ENCODE measurements at regions not wholly inside any gene's neighbourhood (a gene's known extent, or its start where the extent isn't known, plus 50 kb on each side); places are given as distances from the start of the nearest gene placed in this dataset.

DNA sequence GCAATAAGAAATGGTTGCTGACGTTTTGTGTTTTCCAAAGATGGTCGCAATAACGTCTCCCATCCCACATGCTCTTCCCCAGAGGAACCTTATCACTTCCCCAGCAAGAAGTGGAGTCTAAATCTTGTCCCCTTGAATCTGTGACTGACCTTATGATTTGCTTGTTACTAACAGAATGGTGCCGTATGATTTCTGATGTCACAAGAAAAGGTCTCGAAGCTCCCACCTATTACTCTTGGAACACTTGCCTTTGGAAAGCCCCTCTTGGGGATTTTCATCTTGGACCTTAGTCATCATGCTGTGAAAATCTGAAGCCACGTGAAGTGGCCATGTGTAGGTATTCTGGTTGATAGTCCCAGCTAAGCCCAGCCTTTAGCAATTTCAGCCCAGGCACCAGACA lies 86.2 kb upstream of the GLS start:
- TF ChIP-seq, protein P1, sequence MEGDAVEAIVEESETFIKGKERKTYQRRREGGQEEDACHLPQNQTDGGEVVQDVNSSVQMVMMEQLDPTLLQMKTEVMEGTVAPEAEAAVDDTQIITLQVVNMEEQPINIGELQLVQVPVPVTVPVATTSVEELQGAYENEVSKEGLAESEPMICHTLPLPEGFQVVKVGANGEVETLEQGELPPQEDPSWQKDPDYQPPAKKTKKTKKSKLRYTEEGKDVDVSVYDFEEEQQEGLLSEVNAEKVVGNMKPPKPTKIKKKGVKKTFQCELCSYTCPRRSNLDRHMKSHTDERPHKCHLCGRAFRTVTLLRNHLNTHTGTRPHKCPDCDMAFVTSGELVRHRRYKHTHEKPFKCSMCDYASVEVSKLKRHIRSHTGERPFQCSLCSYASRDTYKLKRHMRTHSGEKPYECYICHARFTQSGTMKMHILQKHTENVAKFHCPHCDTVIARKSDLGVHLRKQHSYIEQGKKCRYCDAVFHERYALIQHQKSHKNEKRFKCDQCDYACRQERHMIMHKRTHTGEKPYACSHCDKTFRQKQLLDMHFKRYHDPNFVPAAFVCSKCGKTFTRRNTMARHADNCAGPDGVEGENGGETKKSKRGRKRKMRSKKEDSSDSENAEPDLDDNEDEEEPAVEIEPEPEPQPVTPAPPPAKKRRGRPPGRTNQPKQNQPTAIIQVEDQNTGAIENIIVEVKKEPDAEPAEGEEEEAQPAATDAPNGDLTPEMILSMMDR (IDR thresholded peaks at IDR 0.05; ENCODE audit: low read depth, low read length) = no peak
- TF ChIP-seq POLR2A (IDR thresholded peaks at IDR 0.05; ENCODE audit: extremely low read depth, insufficient read length) (no peak), MYC (IDR thresholded peaks at IDR 0.05; ENCODE audit: low read depth, low read length) (no peak)

All from NB4 (cell line).